Anterior cingulate cortex (tissue), 58 donors: ENCODE measurements at regions not wholly inside any gene's neighbourhood (a gene's known extent, or its start where the extent isn't known, plus 50 kb on each side); places are given as distances from the start of the nearest gene placed in this dataset.
"Not testable (repeated sequence)": the region's sequence is repeated elsewhere in the genome, so short reads cannot be mapped to it uniquely, and the experiment has no call there.

Experiments
- DNase-seq, 58 donors: peaks; one replicate each; lab custom pipeline; 2025; lab: John Stamatoyannopoulos, UW

- peak in 4 of 58 donors; percentile 3 to 25 (median 18) for DNase-seq
Measured at GRCh38 chr10:23540401-23541030, 101.6 kb downstream of the OTUD1 start.

- DNase-seq: no peak
Measured at GRCh38 chr10:23543691-23544380, 105.0 kb downstream of the OTUD1 start.

- DNase-seq: not testable (repeated sequence)
Measured at GRCh38 chr10:23545866-23546265, 107.0 kb downstream of the OTUD1 start.

- DNase-seq: no peak
Measured at GRCh38 chr10:23556727-23557440, 118.0 kb downstream of the OTUD1 start.

- no peak for DNase-seq
Measured at GRCh38 chr10:23557777-23558176, 118.9 kb downstream of the OTUD1 start.

GRCh38 chr10:23558361-23558799 lies 119.5 kb downstream of the OTUD1 start:
- DNase-seq: no peak

GRCh38 chr10:23568996-23569395 lies 130.1 kb downstream of the OTUD1 start:
- DNase-seq: no peak

- no peak for DNase-seq
Measured at GRCh38 chr10:23571884-23572283, 133.0 kb downstream of the OTUD1 start.

GRCh38 chr10:23581906-23582450 lies 143.1 kb downstream of the OTUD1 start:
- no peak for DNase-seq

GRCh38 chr10:23584396-23584795 lies 145.5 kb downstream of the OTUD1 start:
- DNase-seq: no peak

GRCh38 chr10:23585186-23585585 lies 146.3 kb downstream of the OTUD1 start:
- no peak for DNase-seq

- DNase-seq: no peak
Measured at GRCh38 chr10:23585666-23586065, 146.8 kb downstream of the OTUD1 start.

GRCh38 chr10:23595278-23595677 lies 156.4 kb downstream of the OTUD1 start:
- DNase-seq: not testable (repeated sequence)

GRCh38 chr10:23604613-23605012 lies 165.7 kb downstream of the OTUD1 start:
- no peak for DNase-seq

- no peak for DNase-seq
Measured at GRCh38 chr10:23606456-23606855, 167.6 kb downstream of the OTUD1 start.

GRCh38 chr10:23608926-23609325 lies 170.1 kb downstream of the OTUD1 start:
- DNase-seq: no peak

- no peak for DNase-seq
Measured at GRCh38 chr10:23610626-23611307, 171.9 kb downstream of the OTUD1 start.

GRCh38 chr10:23611308-23612029 lies 172.6 kb downstream of the OTUD1 start:
- DNase-seq: no peak

- DNase-seq: no peak
Measured at GRCh38 chr10:23613900-23614299, 175.0 kb downstream of the OTUD1 start.

GRCh38 chr10:23614483-23614882 lies 175.6 kb downstream of the OTUD1 start:
- no peak for DNase-seq
